Testis (tissue), 2 donors: ENCODE measurements at regions not wholly inside any gene's neighbourhood (a gene's known extent, or its start where the extent isn't known, plus 50 kb on each side); places are given as distances from the start of the nearest gene placed in this dataset.

Experiments used
- DNase-seq: peaks from one replicate; pipeline ENCODE4 v3.0.0-alpha.2; 2019
- H3K27ac ChIP-seq, 2 donors: fragments of 200-600 bp; sonication (generic); one replicate each; pipeline ENCODE4 v1.5.1; 2019
- H3K27me3 ChIP-seq: fragments of 200-600 bp; sonication (generic); one replicate; pipeline ENCODE4 v1.5.1; 2019
- H3K36me3 ChIP-seq: fragments of 200-600 bp; sonication (generic); one replicate; pipeline ENCODE4 v1.5.1; 2017; ENCODE audit warnings: low read depth; ENCODE audit errors: missing control alignments
- H3K4me1 ChIP-seq: fragments of 200-600 bp; sonication (generic); one replicate; pipeline ENCODE4 v1.5.1; 2019
- H3K4me3 ChIP-seq, 2 donors: fragments of 200-600 bp; sonication (generic); one replicate each; pipeline ENCODE4 v1.5.1; 2017 to 2019
- H3K9me3 ChIP-seq: fragments of 200-600 bp; sonication (generic); one replicate; pipeline ENCODE4 v1.5.1; 2017
- CTCF ChIP-seq, 3 experiments: fragments of 450-650 bp in 2 of 3; fragments of 200-600 bp in 1 of 3; sonication (generic) in 1 of 3; IDR thresholded peaks; one replicate each; pipeline ENCODE4 v1.5.1; 2016 to 2019; ENCODE audit warnings: antibody characterized with exemption in 3 of 3, mild to moderate bottlenecking in 2 of 3, moderate library complexity in 1 of 3
- POLR2A ChIP-seq: fragments of 450-650 bp; IDR thresholded peaks from one replicate; pipeline ENCODE4 v1.6.1; 2017; ENCODE audit warnings: antibody characterized with exemption, mild to moderate bottlenecking, moderate library complexity
- WGBS, 2 donors: methylation state at CpG; one replicate each; pipeline ENCODE4 v1.1.5; 2018; 5-methylcytosine and 5-hydroxymethylcytosine counted together
- intact Hi-C: fragments of 100-400 bp; cut with DNase I; formaldehyde crosslinking; loops from one replicate; pipeline ENCODE4 v1.15.1; 2023; ENCODE audit warnings: low total_unique reads

DNA sequence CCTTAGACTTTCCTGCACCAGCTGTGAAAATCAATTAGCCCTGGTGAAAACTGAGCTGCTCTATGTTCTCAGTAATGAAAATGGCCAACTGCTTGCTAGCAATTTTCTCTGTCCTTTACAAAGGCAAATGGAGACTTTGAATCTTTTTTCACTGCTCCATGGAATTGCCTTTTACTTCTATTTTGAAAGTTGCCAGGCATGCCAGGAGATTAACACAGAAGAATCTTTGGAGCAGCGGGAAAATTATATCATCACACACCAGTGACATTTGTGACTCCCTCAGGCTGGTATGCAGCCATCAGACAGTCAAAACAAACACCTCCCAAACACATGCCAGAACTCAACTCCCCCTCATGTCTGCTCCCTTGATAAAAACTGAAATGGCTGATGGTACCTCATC is 872.0 kb upstream of the FLRT2 start:
- Histone ChIP-seq H3K27ac (no peak overlapping the region), H3K27me3 (no peaks in the 10 kb centered on the region), H3K36me3 (no peaks in the 10 kb centered on the region), H3K9me3 (no peaks in the 10 kb centered on the region), H3K4me1 (no peaks in the 10 kb centered on the region), H3K4me3 (no peak overlapping the region)
- WGBS, 2 donors: 48 to 77% methylated on average over 1 of the region's 1 CpG
- DNase-seq: no peak
- no peak for TF ChIP-seq POLR2A
- TF ChIP-seq CTCF (IDR thresholded peaks at IDR 0.05): no peak
- intact Hi-C loops: no loop called here

DNA sequence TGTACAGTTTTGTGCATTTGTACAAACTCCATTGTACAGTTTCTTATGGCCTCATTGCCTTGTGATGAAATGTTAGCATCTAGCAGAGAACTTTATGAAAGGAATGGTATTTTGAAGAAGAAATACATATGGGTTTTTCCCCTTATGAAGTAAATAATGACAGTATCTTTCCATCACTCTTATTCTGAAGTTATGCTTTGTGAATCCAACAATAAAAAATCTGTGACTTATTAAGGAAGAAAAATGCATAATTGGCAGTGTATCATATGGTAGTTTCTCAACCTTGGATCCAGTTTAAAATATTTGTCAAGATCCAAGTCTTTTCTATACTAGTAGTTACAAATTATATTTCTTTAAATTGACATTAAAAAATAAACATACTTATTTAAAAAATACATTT is 859.1 kb upstream of the FLRT2 start:
- no peaks in the 10 kb centered on the region for H3K4me1 ChIP-seq
- no peaks in the 10 kb centered on the region for H3K36me3 ChIP-seq
- no peaks in the 10 kb centered on the region for H3K27me3 ChIP-seq
- no peak overlapping the region for H3K27ac ChIP-seq
- TF ChIP-seq CTCF (IDR thresholded peaks at IDR 0.05) (no peak), POLR2A (no peak)
- no peak overlapping the region for H3K4me3 ChIP-seq
- intact Hi-C loops: no loop called here
- no peaks in the 10 kb centered on the region for H3K9me3 ChIP-seq
- no peak for DNase-seq

GRCh38 chr14:84671776-84672175 is 858.2 kb upstream of the FLRT2 start:
- Histone ChIP-seq H3K4me3 (no peak overlapping the region), H3K9me3 (no peaks in the 10 kb centered on the region), H3K27ac (no peak overlapping the region), H3K4me1 (no peaks in the 10 kb centered on the region), H3K27me3 (no peaks in the 10 kb centered on the region), H3K36me3 (no peaks in the 10 kb centered on the region)
- no peak for TF ChIP-seq POLR2A
- 71 to 75% methylated on average over 3 of the region's 3 CpGs for WGBS, 2 donors
- no peak for DNase-seq
- intact Hi-C loops: no loop called here

DNA sequence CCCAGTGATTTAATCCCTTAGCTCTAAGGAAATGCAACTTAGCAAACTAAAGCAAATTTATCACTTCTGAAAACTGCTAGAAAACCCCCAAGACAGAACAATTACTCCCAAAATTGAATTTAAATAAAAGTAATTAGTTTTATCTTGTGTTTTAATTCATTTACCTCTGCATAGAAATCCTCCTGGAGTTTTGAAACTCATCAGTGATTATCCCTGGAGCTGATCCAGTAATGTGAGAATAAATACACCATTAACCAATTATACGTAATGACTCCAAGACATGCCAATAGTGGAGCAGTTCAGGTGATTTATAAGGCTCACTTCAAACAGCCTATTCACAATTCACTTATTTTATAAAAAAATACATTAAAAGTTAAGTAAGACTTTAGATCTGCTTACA is 855.3 kb upstream of the FLRT2 start:
- no peaks in the 10 kb centered on the region for H3K27me3 ChIP-seq
- intact Hi-C loops: no loop called here
- DNase-seq: no peak
- H3K36me3 ChIP-seq: no peaks in the 10 kb centered on the region
- WGBS, 2 donors: 84 to 85% methylated on average over 1 of the region's 1 CpG
- H3K27ac ChIP-seq: no peak overlapping the region
- H3K4me3 ChIP-seq: no peak overlapping the region
- H3K4me1 ChIP-seq: no peaks in the 10 kb centered on the region
- H3K9me3 ChIP-seq: no peaks in the 10 kb centered on the region
- TF ChIP-seq CTCF (IDR thresholded peaks at IDR 0.05) (no peak), POLR2A (no peak)

DNA sequence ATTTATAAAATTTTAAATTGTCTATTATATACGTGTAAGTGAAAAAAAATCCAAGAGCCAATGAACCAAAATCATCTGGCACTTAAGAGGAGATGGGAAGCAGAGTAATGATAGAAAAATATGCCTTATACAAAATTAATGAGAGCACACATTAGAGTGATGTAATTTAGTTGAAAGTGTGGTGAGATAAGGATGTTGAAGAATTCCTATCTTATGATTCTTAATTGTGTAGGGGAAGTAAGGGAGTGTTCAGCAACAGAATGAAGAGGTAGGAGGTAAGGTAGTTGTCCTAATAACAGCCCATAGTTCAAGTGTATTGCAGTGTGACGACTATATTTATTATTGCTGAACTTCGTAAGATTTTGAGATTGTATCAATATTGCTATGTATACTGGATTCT is 843.4 kb upstream of the FLRT2 start:
- H3K4me1 ChIP-seq: no peaks in the 10 kb centered on the region
- TF ChIP-seq POLR2A (no peak), CTCF (IDR thresholded peaks at IDR 0.05) (no peak)
- H3K4me3 ChIP-seq: no peak overlapping the region
- intact Hi-C loops: no loop called here
- no peaks in the 10 kb centered on the region for H3K27me3 ChIP-seq
- no peaks in the 10 kb centered on the region for H3K36me3 ChIP-seq
- DNase-seq: no peak
- no peaks in the 10 kb centered on the region for H3K9me3 ChIP-seq
- 84 to 87% methylated on average over 3 of the region's 3 CpGs for WGBS, 2 donors
- H3K27ac ChIP-seq: no peak overlapping the region
